Peyer's patch (tissue), 4 donors: ENCODE measurements at regions not wholly inside any gene's neighbourhood (a gene's known extent, or its start where the extent isn't known, plus 50 kb on each side); places are given as distances from the start of the nearest gene placed in this dataset.

Experiments
- DNase-seq, 3 donors: peaks; one replicate each; pipeline ENCODE4 v3.0.0-alpha.2; 2017 to 2019
- H3K27ac ChIP-seq, 4 donors: fragments of 200-600 bp; sonication (generic); one replicate each; pipeline ENCODE4 v1.5.1; 2016 to 2019
- H3K27me3 ChIP-seq, 2 donors: fragments of 200-600 bp; sonication (generic); one replicate each; pipeline ENCODE4 v1.5.1; 2019
- H3K36me3 ChIP-seq, 3 donors: fragments of 200-600 bp; sonication (generic); one replicate each; pipeline ENCODE4 v1.5.1; 2016 to 2019
- H3K4me1 ChIP-seq, 4 donors: fragments of 200-600 bp; sonication (generic); one replicate each; pipeline ENCODE4 v1.5.1; 2016 to 2019
- H3K4me3 ChIP-seq, 4 donors: fragments of 200-600 bp; sonication (generic); 1 replicate in 3 of 4; 2 replicates in 1 of 4; pipeline ENCODE4 v1.5.1; 2016 to 2019; ENCODE audit warnings: mild to moderate bottlenecking in 1 of 4
- H3K9me3 ChIP-seq, 4 donors: fragments of 200-600 bp; sonication (generic); one replicate each; pipeline ENCODE4 v1.5.1; 2016 to 2019; ENCODE audit warnings: mild to moderate bottlenecking in 1 of 4
- POLR2A ChIP-seq, 2 donors: fragments of 450-650 bp; IDR thresholded peaks; one replicate each; pipeline ENCODE4 v1.5.1; 2017; ENCODE audit warnings: antibody characterized with exemption in 2 of 2, mild to moderate bottlenecking in 2 of 2, moderate library complexity in 2 of 2
- small RNA-seq, 2 donors: library from RNA; depleted of rRNA; stranded (forward); fragments of <200 nt; gene quantifications; one replicate each; pipeline ENCODE3, GENCODE V24; 2016
- TF ChIP-seq, protein P1 (sequence below), 6 experiments: fragments of 450-650 bp in 4 of 6; fragments of 200-600 bp in 2 of 6; sonication (generic) in 1 of 6; IDR thresholded peaks; one replicate each; pipeline ENCODE4 v1.5.1; 2017 to 2019; ENCODE audit warnings: antibody characterized with exemption in 6 of 6, mild to moderate bottlenecking in 3 of 6, moderate library complexity in 1 of 6

DNA sequence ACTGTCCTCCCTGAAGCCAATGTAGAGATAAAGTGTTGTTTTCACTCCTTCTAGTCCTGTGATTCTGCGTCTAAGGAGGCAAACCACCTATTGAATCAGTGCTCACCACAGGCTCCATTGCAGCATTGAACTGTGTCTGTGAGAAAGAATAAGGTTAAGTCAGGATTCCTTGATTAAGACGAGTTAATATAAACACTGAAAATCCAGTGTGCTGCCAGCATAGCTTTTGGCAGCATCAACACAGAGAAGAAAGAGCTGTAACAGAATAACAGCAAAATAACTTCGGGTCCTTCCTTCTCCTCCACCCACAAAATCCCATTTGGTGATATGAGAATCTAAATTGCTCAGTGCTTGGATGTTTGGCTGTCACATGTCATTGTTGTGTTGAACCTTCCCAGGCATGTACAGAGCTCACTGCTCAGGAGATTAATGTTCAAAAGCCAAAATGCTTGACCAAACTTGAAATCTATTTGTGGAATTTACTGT, 185.2 kb upstream of the DDI1 start:
- DNase-seq, result no peak
- Histone ChIP-seq H3K4me1 (no peaks in the 10 kb centered on the region), H3K4me3 (no peak overlapping the region), H3K36me3 (no peaks in the 10 kb centered on the region), H3K27me3 (no peaks in the 10 kb centered on the region), H3K9me3 (no peaks in the 10 kb centered on the region), H3K27ac (no peak overlapping the region)
- TF ChIP-seq, protein P1, sequence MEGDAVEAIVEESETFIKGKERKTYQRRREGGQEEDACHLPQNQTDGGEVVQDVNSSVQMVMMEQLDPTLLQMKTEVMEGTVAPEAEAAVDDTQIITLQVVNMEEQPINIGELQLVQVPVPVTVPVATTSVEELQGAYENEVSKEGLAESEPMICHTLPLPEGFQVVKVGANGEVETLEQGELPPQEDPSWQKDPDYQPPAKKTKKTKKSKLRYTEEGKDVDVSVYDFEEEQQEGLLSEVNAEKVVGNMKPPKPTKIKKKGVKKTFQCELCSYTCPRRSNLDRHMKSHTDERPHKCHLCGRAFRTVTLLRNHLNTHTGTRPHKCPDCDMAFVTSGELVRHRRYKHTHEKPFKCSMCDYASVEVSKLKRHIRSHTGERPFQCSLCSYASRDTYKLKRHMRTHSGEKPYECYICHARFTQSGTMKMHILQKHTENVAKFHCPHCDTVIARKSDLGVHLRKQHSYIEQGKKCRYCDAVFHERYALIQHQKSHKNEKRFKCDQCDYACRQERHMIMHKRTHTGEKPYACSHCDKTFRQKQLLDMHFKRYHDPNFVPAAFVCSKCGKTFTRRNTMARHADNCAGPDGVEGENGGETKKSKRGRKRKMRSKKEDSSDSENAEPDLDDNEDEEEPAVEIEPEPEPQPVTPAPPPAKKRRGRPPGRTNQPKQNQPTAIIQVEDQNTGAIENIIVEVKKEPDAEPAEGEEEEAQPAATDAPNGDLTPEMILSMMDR (IDR thresholded peaks at IDR 0.05), result no peak
- TF ChIP-seq POLR2A (IDR thresholded peaks at IDR 0.05), result no peak

Small RNA genes in the stretch of these regions (small RNA-seq; reads per million reads assigned to genes)
- 0 reads per million in 2 donors for gene MIR4693
